ENCODE measurements at regions not wholly inside any gene's neighbourhood (a gene's known extent, or its start where the extent isn't known, plus 50 kb on each side); places are given as distances from the start of the nearest gene placed in this dataset.

DNA sequence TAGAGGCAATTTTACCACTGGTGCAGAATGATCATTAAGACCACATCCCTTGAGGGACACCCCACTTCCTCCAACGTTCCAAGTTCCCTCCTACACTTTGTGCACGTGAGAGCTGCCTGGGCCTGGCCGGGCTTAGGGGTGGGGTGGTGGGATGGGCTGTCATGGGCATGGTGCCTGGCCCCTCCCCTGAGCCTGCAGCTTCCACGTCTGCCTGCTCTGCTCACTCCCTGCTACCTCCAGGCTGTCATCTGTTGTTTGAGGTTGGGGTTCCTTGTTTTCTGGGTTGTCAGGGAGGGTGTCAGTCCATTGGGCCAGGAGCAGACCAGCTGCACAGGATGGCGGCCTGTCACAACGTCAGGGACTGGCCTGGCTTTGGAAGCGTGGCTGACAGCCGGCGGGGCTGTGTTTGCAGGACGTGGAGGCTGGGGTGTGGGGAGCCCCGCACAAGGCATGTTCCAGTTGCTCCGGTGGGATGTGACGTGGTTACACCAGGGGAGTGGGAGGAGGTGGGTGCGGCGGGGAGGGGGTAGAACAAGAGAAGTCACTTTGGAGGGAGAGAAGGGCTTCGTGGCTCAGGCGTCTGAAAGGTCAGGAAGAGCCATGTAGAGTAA lies 72.3 kb downstream of the RTP5 start:
- no peak for DNase-seq
- Mint-ChIP-seq H3K27me3 (ENCODE audit: low read depth, poor library complexity) (peaks cover 26% of the 10 kb centered on the region), H3K9me3 (peaks cover 13% of the 10 kb centered on the region), H3K27ac (no peak overlapping the region), H3K4me3 (no peak overlapping the region), H3K4me1 (peaks cover 13% of the 10 kb centered on the region), H3K36me3 (ENCODE audit: low read depth) (no peaks in the 10 kb centered on the region)
- TF ChIP-seq, protein P1, sequence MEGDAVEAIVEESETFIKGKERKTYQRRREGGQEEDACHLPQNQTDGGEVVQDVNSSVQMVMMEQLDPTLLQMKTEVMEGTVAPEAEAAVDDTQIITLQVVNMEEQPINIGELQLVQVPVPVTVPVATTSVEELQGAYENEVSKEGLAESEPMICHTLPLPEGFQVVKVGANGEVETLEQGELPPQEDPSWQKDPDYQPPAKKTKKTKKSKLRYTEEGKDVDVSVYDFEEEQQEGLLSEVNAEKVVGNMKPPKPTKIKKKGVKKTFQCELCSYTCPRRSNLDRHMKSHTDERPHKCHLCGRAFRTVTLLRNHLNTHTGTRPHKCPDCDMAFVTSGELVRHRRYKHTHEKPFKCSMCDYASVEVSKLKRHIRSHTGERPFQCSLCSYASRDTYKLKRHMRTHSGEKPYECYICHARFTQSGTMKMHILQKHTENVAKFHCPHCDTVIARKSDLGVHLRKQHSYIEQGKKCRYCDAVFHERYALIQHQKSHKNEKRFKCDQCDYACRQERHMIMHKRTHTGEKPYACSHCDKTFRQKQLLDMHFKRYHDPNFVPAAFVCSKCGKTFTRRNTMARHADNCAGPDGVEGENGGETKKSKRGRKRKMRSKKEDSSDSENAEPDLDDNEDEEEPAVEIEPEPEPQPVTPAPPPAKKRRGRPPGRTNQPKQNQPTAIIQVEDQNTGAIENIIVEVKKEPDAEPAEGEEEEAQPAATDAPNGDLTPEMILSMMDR (IDR thresholded peaks at IDR 0.05): no peak

DNA sequence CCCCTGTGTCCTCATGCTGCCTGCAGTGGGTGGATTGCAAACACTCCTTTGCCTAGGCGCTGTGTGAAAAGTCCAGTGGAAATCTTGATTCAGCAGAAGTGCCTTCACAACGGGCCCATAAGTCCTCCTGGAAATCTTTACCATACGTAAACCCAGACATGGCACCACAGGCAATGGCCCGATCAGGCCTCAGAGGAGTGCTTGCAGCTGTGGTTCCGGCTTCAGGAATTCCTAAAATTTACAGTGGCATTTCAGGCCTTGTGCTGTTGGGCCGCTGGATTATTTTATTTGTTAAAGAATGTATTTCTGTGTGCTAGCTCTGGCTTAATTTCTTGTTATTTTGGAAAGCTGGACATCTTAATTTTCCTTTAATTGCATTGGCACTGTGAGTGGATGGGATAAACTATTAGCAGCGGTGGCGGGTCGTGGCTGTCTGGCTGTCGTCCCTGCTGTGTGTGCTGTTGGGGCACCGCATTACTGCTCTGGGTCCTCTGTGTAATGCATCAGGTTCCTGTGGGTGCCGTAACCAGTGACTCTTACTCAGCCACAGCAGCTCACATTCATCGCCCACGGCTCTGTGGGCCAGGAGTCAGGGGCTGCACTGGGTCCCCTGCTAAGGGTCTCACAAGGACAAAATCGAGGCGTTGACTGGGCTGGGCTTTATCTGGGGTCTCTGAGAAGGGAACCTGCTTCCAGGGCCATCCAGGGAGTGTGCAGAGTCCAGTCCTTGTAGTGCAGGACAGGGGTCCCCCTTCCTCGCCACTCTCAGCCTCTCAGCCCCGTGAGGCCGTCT lies 73.1 kb downstream of the RTP5 start:
- H3K9me3 Mint-ChIP-seq: peaks cover 13% of the 10 kb centered on the region
- no peak for DNase-seq
- TF ChIP-seq, protein P1 (IDR thresholded peaks at IDR 0.05): no peak
- no peak overlapping the region for H3K27ac Mint-ChIP-seq
- H3K36me3 Mint-ChIP-seq (ENCODE audit: low read depth): no peaks in the 10 kb centered on the region
- H3K4me3 Mint-ChIP-seq: no peak overlapping the region
- H3K27me3 Mint-ChIP-seq (ENCODE audit: low read depth, poor library complexity): peaks cover 31% of the 10 kb centered on the region
- peaks cover 14% of the 10 kb centered on the region for H3K4me1 Mint-ChIP-seq

DNA sequence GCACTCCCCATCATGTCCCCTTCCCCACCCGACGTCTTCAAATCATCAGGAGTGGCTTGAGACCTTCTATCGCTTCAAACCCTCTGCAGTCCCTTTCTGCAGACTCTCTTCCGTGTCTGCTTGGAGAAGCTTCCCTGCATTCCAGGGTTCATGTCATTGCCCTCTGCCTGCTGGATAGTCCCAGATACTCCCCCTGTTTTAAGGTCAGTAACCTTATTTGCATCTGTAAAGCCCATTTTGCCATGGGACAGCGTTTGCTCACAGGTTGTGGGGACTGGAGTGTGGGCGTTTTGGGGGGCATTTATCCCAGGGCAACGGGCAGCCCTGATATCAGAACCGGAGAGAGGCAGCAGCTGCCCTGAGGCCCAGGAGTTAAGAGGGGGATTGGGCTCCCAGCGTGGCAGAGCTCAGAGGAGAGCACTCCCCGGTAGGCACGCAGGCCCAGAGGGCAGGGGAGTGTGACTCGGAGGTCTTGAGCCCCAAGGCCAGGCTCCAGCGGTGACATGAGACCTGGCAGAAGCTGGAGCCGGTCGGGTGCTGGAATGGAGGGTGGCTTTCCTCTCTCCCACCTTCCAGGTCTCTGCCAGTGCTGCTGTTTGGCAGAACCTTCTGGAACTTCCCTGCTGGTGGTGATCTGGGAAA lies 73.8 kb downstream of the RTP5 start:
- Mint-ChIP-seq H3K4me1 (peaks cover 14% of the 10 kb centered on the region), H3K36me3 (ENCODE audit: low read depth) (no peaks in the 10 kb centered on the region), H3K27ac (no peak overlapping the region), H3K27me3 (ENCODE audit: low read depth, poor library complexity) (peaks cover 26% of the 10 kb centered on the region), H3K4me3 (no peak overlapping the region), H3K9me3 (peaks cover 13% of the 10 kb centered on the region)
- DNase-seq: no peak
- TF ChIP-seq, protein P1 (IDR thresholded peaks at IDR 0.05): no peak

DNA sequence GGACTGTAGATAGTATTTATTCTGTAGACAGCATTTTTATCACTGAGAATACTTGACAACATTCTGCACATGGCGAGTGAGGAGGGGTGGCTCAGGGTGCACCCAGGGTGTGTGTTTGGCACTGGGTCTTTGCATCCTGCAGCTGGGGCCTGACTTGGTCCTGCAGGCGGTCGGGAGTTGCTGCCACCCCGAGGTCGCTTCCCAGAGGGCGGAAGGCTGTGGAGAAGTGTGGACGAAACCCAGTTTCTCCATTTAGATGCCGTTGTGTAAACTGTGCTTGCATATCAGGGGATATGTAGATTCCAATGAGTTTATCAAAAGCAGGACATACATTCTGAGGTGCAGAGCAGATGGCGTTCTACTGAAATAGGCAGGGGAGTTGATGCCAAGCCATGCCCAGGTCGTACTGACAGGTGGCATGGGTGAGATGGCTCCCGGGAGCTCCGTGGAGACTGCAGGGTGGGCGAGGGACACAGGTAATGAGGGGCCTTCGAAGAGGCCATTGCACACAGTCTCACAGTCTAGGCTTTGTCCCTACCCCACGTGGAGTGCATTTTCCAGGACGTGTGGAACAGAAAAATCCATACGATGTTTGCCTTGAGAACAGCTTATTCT lies 74.5 kb downstream of the RTP5 start:
- Mint-ChIP-seq H3K4me1 (peaks cover 14% of the 10 kb centered on the region), H3K4me3 (no peak overlapping the region), H3K27ac (no peak overlapping the region), H3K27me3 (ENCODE audit: low read depth, poor library complexity) (peaks cover 26% of the 10 kb centered on the region), H3K9me3 (peaks cover 13% of the 10 kb centered on the region), H3K36me3 (ENCODE audit: low read depth) (no peaks in the 10 kb centered on the region)
- no peak for DNase-seq
- TF ChIP-seq, protein P1 (IDR thresholded peaks at IDR 0.05): no peak

DNA sequence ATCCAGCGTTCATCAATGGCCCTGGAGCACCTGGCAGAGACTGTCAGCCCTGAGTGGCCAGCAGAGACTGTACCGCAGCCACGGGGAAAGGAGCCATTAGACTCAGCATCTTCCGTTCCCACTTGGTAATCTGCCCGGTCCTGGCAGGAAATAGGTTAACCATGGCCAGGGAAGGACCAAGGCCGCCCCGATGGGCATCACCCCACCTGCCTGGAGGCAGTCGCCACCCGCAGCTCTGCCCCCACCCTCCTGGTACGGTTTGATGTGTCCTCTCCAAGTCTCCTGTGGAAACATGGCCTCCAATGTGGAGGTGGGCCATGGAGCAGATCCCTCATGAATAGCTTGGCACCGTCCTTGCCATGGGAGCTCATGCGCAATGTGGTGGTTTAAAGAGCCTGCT lies 75.3 kb downstream of the RTP5 start:
- peaks cover 14% of the 10 kb centered on the region for H3K4me1 Mint-ChIP-seq
- H3K27ac Mint-ChIP-seq: no peak overlapping the region
- H3K4me3 Mint-ChIP-seq: no peak overlapping the region
- DNase-seq: no peak
- peaks cover 26% of the 10 kb centered on the region for H3K27me3 Mint-ChIP-seq (ENCODE audit: low read depth, poor library complexity)
- TF ChIP-seq, protein P1 (IDR thresholded peaks at IDR 0.05): no peak
- peaks cover 13% of the 10 kb centered on the region for H3K9me3 Mint-ChIP-seq
- H3K36me3 Mint-ChIP-seq (ENCODE audit: low read depth): no peaks in the 10 kb centered on the region

All from nephron progenitor cell (in vitro differentiated cells).